ENCODE measurements at regions not wholly inside any gene's neighbourhood (a gene's known extent, or its start where the extent isn't known, plus 50 kb on each side); places are given as distances from the start of the nearest gene placed in this dataset.

- H3K36me3 ChIP-seq (replicated peaks; ENCODE audit: insufficient read depth, low read depth) = no peaks in the 10 kb centered on the region
- H3K4me3 ChIP-seq = no peak overlapping the region
- DNase-seq (ENCODE audit: low spot score) = no peak
- no peaks in the 10 kb centered on the region for H3K4me1 ChIP-seq (ENCODE audit: insufficient read depth)
- 84% methylated on average over 2 of the region's 2 CpGs for WGBS (ENCODE audit: low lambda C conversion rate, missing lambda C conversion rate)
- no peaks in the 10 kb centered on the region for H3K9me3 ChIP-seq (ENCODE audit: low read depth)
- TF ChIP-seq EZH2 (IDR thresholded peaks at IDR 0.05; ENCODE audit: borderline replicate concordance) (no peak), CTCF (IDR thresholded peaks at IDR 0.05; ENCODE audit: poor library complexity) (no peak), EZH2phosphoT487 (IDR thresholded peaks at IDR 0.05; ENCODE audit: low read depth, severe bottlenecking, unreplicated experiment) (no peak)
- no peak overlapping the region for H3K4me2 ChIP-seq
- H3K9me2 ChIP-seq (replicated peaks; ENCODE audit: insufficient read depth) = no peaks in the 10 kb centered on the region
- H3K79me2 ChIP-seq = no peaks in the 10 kb centered on the region
- H4K20me1 ChIP-seq (ENCODE audit: insufficient read depth, poor library complexity, severe bottlenecking) = no peaks in the 10 kb centered on the region
- no peak overlapping the region for H2AFZ ChIP-seq
- no peaks in the 10 kb centered on the region for H3K27me3 ChIP-seq
- no peak overlapping the region for H3K27ac ChIP-seq
Observed at GRCh38 chr7:8809320-8809719, 375.9 kb downstream of the NXPH1 start.

- 42% methylated on average over 3 of the region's 3 CpGs for WGBS (ENCODE audit: low lambda C conversion rate, missing lambda C conversion rate)
- no peak overlapping the region for H3K4me2 ChIP-seq
- H3K4me3 ChIP-seq = no peak overlapping the region
- DNase-seq (ENCODE audit: low spot score) = no peak
- no peak overlapping the region for H3K27ac ChIP-seq
- no peaks in the 10 kb centered on the region for H3K9me3 ChIP-seq (ENCODE audit: low read depth)
- TF ChIP-seq EZH2phosphoT487 (IDR thresholded peaks at IDR 0.05; ENCODE audit: low read depth, severe bottlenecking, unreplicated experiment) = no peak
- TF ChIP-seq EZH2 (IDR thresholded peaks at IDR 0.05; ENCODE audit: borderline replicate concordance) = no peak
- no peak for TF ChIP-seq CTCF (IDR thresholded peaks at IDR 0.05; ENCODE audit: poor library complexity)
- H2AFZ ChIP-seq = no peak overlapping the region
- H3K36me3 ChIP-seq (replicated peaks; ENCODE audit: insufficient read depth, low read depth) = no peaks in the 10 kb centered on the region
- H3K27me3 ChIP-seq = no peaks in the 10 kb centered on the region
- H4K20me1 ChIP-seq (ENCODE audit: insufficient read depth, poor library complexity, severe bottlenecking) = no peaks in the 10 kb centered on the region
- H3K9me2 ChIP-seq (replicated peaks; ENCODE audit: insufficient read depth) = no peaks in the 10 kb centered on the region
- no peaks in the 10 kb centered on the region for H3K79me2 ChIP-seq
- no peaks in the 10 kb centered on the region for H3K4me1 ChIP-seq (ENCODE audit: insufficient read depth)
Observed at GRCh38 chr7:8817448-8818036, 384.1 kb downstream of the NXPH1 start.

- H3K36me3 ChIP-seq (replicated peaks; ENCODE audit: insufficient read depth, low read depth) = no peaks in the 10 kb centered on the region
- WGBS (ENCODE audit: low lambda C conversion rate, missing lambda C conversion rate) = 96% methylated on average over 2 of the region's 2 CpGs
- no peaks in the 10 kb centered on the region for H3K9me3 ChIP-seq (ENCODE audit: low read depth)
- no peaks in the 10 kb centered on the region for H4K20me1 ChIP-seq (ENCODE audit: insufficient read depth, poor library complexity, severe bottlenecking)
- no peak overlapping the region for H3K4me2 ChIP-seq
- no peak for TF ChIP-seq EZH2 (IDR thresholded peaks at IDR 0.05; ENCODE audit: borderline replicate concordance)
- no peak for TF ChIP-seq CTCF (IDR thresholded peaks at IDR 0.05; ENCODE audit: poor library complexity)
- TF ChIP-seq EZH2phosphoT487 (IDR thresholded peaks at IDR 0.05; ENCODE audit: low read depth, severe bottlenecking, unreplicated experiment) = no peak
- no peaks in the 10 kb centered on the region for H3K27me3 ChIP-seq
- H3K27ac ChIP-seq = no peak overlapping the region
- H3K4me3 ChIP-seq = no peak overlapping the region
- no peak overlapping the region for H2AFZ ChIP-seq
- no peaks in the 10 kb centered on the region for H3K4me1 ChIP-seq (ENCODE audit: insufficient read depth)
- H3K9me2 ChIP-seq (replicated peaks; ENCODE audit: insufficient read depth) = no peaks in the 10 kb centered on the region
- DNase-seq (ENCODE audit: low spot score) = no peak
- H3K79me2 ChIP-seq = no peaks in the 10 kb centered on the region
Observed at GRCh38 chr7:8818406-8818805, 385.0 kb downstream of the NXPH1 start.

Measured in hepatocyte (in vitro differentiated cells).